Hepatocyte (in vitro differentiated cells): ENCODE measurements at regions not wholly inside any gene's neighbourhood (a gene's known extent, or its start where the extent isn't known, plus 50 kb on each side); places are given as distances from the start of the nearest gene placed in this dataset.
A peak's percentile ranks its signal among the peaks of the same experiment; 100 is the strongest.

Source experiments
- DNase-seq: peaks from one replicate; pipeline ENCODE4 v3.0.0-alpha.2; 2016; ENCODE audit warnings: low spot score
- H2AFZ ChIP-seq: fragments of 200-600 bp; sonication (generic); 2 replicates; pipeline ENCODE4 v1.6.0; 2016; ENCODE audit warnings: antibody characterized with exemption, mild to moderate bottlenecking
- H3K27ac ChIP-seq: fragments of 200-600 bp; sonication (generic); 2 replicates; pipeline ENCODE4 v1.5.1; 2016; ENCODE audit warnings: mild to moderate bottlenecking
- H3K27me3 ChIP-seq: fragments of 200-600 bp; sonication (generic); 2 replicates; pipeline ENCODE4 v1.6.1; 2016
- H3K36me3 ChIP-seq: fragments of 200-600 bp; sonication (generic); replicated peaks from 2 replicates; pipeline ENCODE4 v1.5.1; 2016; ENCODE audit warnings: low read depth; ENCODE audit not compliant: insufficient read depth
- H3K4me1 ChIP-seq: fragments of 200-600 bp; sonication (generic); 2 replicates; pipeline ENCODE4 v1.5.1; 2016; ENCODE audit warnings: mild to moderate bottlenecking, moderate library complexity; ENCODE audit not compliant: insufficient read depth
- H3K4me2 ChIP-seq: fragments of 200-600 bp; sonication (generic); 2 replicates; pipeline ENCODE4 v1.6.0; 2016
- H3K4me3 ChIP-seq: fragments of 200-600 bp; sonication (generic); 2 replicates; pipeline ENCODE4 v1.5.1; 2016; ENCODE audit warnings: mild to moderate bottlenecking
- H3K79me2 ChIP-seq: fragments of 200-600 bp; sonication (generic); 2 replicates; pipeline ENCODE4 v1.6.0; 2017; ENCODE audit warnings: mild to moderate bottlenecking
- H3K9me2 ChIP-seq: fragments of 200-600 bp; sonication (generic); replicated peaks from 2 replicates; pipeline ENCODE4 v1.6.0; 2017; ENCODE audit warnings: mild to moderate bottlenecking; ENCODE audit not compliant: insufficient read depth
- H3K9me3 ChIP-seq: fragments of 200-600 bp; sonication (generic); 2 replicates; pipeline ENCODE4 v1.5.1; 2016; ENCODE audit warnings: low read depth, mild to moderate bottlenecking
- H4K20me1 ChIP-seq: fragments of 200-600 bp; sonication (generic); 2 replicates; pipeline ENCODE4 v1.6.0; 2016; ENCODE audit warnings: mild to moderate bottlenecking; ENCODE audit not compliant: insufficient read depth, poor library complexity, severe bottlenecking
- EZH2 ChIP-seq: fragments of 200-600 bp; sonication (generic); IDR thresholded peaks from 2 replicates; pipeline ENCODE4 v1.6.1; 2016; ENCODE audit warnings: antibody characterized with exemption, mild to moderate bottlenecking, borderline replicate concordance
- EZH2phosphoT487 ChIP-seq: fragments of 200-600 bp; sonication (generic); IDR thresholded peaks from one replicate; pipeline ENCODE4 v1.6.1; 2018; ENCODE audit warnings: antibody characterized with exemption, mild to moderate bottlenecking, low read depth, moderate library complexity; ENCODE audit not compliant: unreplicated experiment, severe bottlenecking
- WGBS: methylation state at CpG from one replicate; pipeline ENCODE4 v1.1.6; 2016; ENCODE audit warnings: low lambda C conversion rate; ENCODE audit errors: missing lambda C conversion rate; 5-methylcytosine and 5-hydroxymethylcytosine counted together
- TF ChIP-seq, protein P1 (sequence below): fragments of 200-600 bp; sonication (generic); IDR thresholded peaks from 2 replicates; pipeline ENCODE4 v1.5.1; 2016; ENCODE audit warnings: antibody characterized with exemption, mild to moderate bottlenecking; ENCODE audit not compliant: poor library complexity

DNA sequence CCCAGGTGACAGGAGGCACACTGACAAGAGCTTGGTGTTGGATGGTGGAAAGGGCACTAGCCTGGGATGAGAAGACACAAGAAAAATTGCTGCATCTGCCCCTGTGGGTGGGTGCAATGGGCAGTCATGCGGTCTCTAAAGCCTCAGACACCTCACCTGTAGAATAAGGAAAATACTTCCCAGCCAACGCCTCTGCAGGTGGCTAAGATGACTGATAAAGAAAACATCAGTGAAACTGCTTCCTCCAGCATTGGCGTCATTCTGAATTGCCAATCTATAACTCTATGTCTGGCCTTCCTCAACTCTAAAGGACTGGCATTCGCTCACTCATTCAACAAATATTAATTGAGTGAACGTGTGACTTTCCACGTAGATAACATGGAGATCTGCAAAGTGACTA, 100.4 kb upstream of the F3 start:
- H3K27ac ChIP-seq: no peak overlapping the region
- no peak overlapping the region for H3K4me2 ChIP-seq
- H3K9me3 ChIP-seq: no peaks in the 10 kb centered on the region
- no peaks in the 10 kb centered on the region for H3K36me3 ChIP-seq
- no peaks in the 10 kb centered on the region for H3K79me2 ChIP-seq
- TF ChIP-seq EZH2phosphoT487: no peak
- TF ChIP-seq, protein P1, sequence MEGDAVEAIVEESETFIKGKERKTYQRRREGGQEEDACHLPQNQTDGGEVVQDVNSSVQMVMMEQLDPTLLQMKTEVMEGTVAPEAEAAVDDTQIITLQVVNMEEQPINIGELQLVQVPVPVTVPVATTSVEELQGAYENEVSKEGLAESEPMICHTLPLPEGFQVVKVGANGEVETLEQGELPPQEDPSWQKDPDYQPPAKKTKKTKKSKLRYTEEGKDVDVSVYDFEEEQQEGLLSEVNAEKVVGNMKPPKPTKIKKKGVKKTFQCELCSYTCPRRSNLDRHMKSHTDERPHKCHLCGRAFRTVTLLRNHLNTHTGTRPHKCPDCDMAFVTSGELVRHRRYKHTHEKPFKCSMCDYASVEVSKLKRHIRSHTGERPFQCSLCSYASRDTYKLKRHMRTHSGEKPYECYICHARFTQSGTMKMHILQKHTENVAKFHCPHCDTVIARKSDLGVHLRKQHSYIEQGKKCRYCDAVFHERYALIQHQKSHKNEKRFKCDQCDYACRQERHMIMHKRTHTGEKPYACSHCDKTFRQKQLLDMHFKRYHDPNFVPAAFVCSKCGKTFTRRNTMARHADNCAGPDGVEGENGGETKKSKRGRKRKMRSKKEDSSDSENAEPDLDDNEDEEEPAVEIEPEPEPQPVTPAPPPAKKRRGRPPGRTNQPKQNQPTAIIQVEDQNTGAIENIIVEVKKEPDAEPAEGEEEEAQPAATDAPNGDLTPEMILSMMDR: no peak
- TF ChIP-seq EZH2: no peak
- no peak overlapping the region for H2AFZ ChIP-seq
- H3K27me3 ChIP-seq: no peaks in the 10 kb centered on the region
- H3K4me1 ChIP-seq: peaks cover 10% of the 10 kb centered on the region
- no peaks in the 10 kb centered on the region for H4K20me1 ChIP-seq
- no peak overlapping the region for H3K4me3 ChIP-seq
- 87% methylated on average over 6 of the region's 6 CpGs for WGBS
- DNase-seq: no peak
- H3K9me2 ChIP-seq: no peaks in the 10 kb centered on the region

DNA sequence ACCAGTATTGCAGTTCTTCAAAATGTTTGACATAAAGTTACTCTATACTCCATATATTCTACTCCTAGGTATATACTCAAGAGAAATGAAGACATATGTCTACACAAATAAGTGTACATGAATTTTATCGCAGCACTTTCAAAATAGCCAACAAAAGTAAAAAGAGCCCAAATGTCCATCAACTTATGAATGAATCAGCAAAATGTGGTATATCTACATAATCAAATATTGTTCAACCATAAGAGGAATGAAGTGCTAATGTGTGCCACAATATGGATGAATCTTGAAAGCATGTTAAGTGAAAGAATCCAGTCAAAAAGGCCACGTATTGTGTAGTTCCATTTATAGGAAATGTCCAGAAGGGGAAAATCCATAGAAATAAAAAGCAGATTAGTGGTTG, 98.6 kb upstream of the F3 start:
- 93% methylated on average over 2 of the region's 2 CpGs for WGBS
- Histone ChIP-seq H3K9me2 (no peaks in the 10 kb centered on the region), H3K27me3 (no peaks in the 10 kb centered on the region), H3K4me1 (peaks cover 28% of the 10 kb centered on the region), H3K36me3 (no peaks in the 10 kb centered on the region), H3K4me3 (no peak overlapping the region), H3K9me3 (no peaks in the 10 kb centered on the region), H2AFZ (no peak overlapping the region), H4K20me1 (no peaks in the 10 kb centered on the region), H3K27ac (no peak overlapping the region), H3K79me2 (no peaks in the 10 kb centered on the region), H3K4me2 (no peak overlapping the region)
- TF ChIP-seq, protein P1: no peak
- no peak for TF ChIP-seq EZH2phosphoT487
- no peak for TF ChIP-seq EZH2
- DNase-seq: no peak

DNA sequence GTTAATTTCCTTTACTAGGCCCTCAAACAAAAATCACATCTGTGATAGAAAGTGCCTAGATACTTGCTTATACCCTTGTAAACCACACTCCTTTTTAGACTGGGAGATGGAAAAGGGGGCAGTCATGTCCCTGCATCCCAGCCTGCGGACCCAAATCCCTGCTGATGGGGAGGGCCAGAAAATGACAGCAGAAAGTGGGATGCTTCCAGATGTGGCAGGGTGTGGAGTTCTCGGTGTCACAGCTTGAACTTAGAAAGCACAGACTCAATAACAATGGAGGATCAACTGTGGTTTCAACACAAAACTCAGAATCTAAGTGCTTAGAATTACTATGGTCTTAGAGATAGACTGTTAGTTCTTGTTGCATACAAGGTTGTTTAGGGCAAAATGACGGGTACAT, 95.6 kb upstream of the F3 start:
- Histone ChIP-seq H3K4me1 (peaks cover 26% of the 10 kb centered on the region), H4K20me1 (no peaks in the 10 kb centered on the region), H3K27me3 (no peaks in the 10 kb centered on the region), H3K4me3 (no peak overlapping the region), H3K9me2 (no peaks in the 10 kb centered on the region), H2AFZ (no peak overlapping the region), H3K4me2 (no peak overlapping the region), H3K27ac (peak overlapping the region; percentile 75), H3K9me3 (no peaks in the 10 kb centered on the region), H3K79me2 (no peaks in the 10 kb centered on the region), H3K36me3 (no peaks in the 10 kb centered on the region)
- TF ChIP-seq, protein P1: no peak
- TF ChIP-seq EZH2phosphoT487: no peak
- TF ChIP-seq EZH2: no peak
- WGBS: 82% methylated on average over 3 of the region's 3 CpGs
- DNase-seq: no peak

DNA sequence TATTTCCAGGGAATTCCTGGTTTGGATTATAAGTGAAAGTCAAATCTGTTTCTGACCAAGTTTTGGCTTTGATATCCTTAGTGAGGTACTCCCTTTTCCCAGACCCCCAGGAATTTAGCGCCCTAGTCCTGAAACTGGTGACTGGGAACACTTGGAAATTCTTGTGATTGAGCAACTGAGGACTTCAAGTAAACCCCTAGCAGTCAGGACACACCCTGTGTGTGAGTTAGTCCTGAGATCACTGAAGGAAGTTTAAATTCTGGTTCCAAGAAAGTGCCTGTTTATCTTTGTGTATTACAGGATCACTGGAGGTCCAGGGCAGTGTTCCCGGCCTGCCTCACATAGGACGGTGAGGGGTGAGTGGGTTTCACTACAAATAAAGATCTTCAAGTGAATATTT, 95.1 kb upstream of the F3 start:
- no peak for TF ChIP-seq EZH2
- TF ChIP-seq, protein P1: no peak
- TF ChIP-seq EZH2phosphoT487: no peak
- Histone ChIP-seq H3K36me3 (no peaks in the 10 kb centered on the region), H4K20me1 (no peaks in the 10 kb centered on the region), H3K4me2 (no peak overlapping the region), H3K27ac (peak overlapping the region; percentile 75), H3K9me2 (no peaks in the 10 kb centered on the region), H3K79me2 (no peaks in the 10 kb centered on the region), H3K4me3 (no peak overlapping the region), H3K27me3 (no peaks in the 10 kb centered on the region), H2AFZ (no peak overlapping the region), H3K4me1 (peaks cover 26% of the 10 kb centered on the region), H3K9me3 (no peaks in the 10 kb centered on the region)
- WGBS: 62% methylated on average over 3 of the region's 3 CpGs
- DNase-seq: no peak
